MM.1S (cell line): ENCODE measurements at regions not wholly inside any gene's neighbourhood (a gene's known extent, or its start where the extent isn't known, plus 50 kb on each side); places are given as distances from the start of the nearest gene placed in this dataset.

Experiments used
- CTCF ChIP-seq: fragments of 300-600 bp; sonication (generic); IDR thresholded peaks from 2 replicates; pipeline ENCODE4 v1.5.1; 2016; ENCODE audit warnings: antibody characterized with exemption, low read length, mixed read lengths
- EZH2 ChIP-seq: fragments of 300-600 bp; sonication (generic); optimal IDR thresholded peaks from 2 replicates; pipeline ENCODE3; 2017; ENCODE audit warnings: low read depth, mild to moderate bottlenecking, antibody characterized with exemption, low read length, mixed read lengths
- EZH2phosphoT487 ChIP-seq: fragments of 300-600 bp; sonication (generic); IDR thresholded peaks from 2 replicates; pipeline ENCODE4 v1.6.1; 2018; ENCODE audit warnings: antibody characterized with exemption, low read length

GRCh38 chr11:19499026-19499669, 213.5 kb upstream of the NAV2 start:
- TF ChIP-seq CTCF: no peak
- TF ChIP-seq EZH2phosphoT487: no peak
- no peak for TF ChIP-seq EZH2
